Gastrocnemius medialis (tissue), 4 donors: ENCODE measurements at regions not wholly inside any gene's neighbourhood (a gene's known extent, or its start where the extent isn't known, plus 50 kb on each side); places are given as distances from the start of the nearest gene placed in this dataset.

Experiments
- ATAC-seq, 2 donors: fragments of 150-250 bp; one replicate each; pipeline ENCODE4 v1.9.1; 2016
- DNase-seq, 2 donors: peaks; one replicate each; pipeline ENCODE4 v3.0.0-alpha.2; 2019
- H3K27ac ChIP-seq, 4 donors: fragments of 200-600 bp; sonication (generic); 1 replicate in 1 of 4; 2 replicates in 3 of 4; pipeline ENCODE4 v1.5.1; 2016 to 2018; ENCODE audit warnings: mild to moderate bottlenecking in 2 of 4, moderate library complexity in 1 of 4
- H3K27me3 ChIP-seq, 3 donors: fragments of 200-600 bp; sonication (generic) in 2 of 3; 1 replicate in 1 of 3; 2 replicates in 2 of 3; pipeline versions ENCODE4 v1.5.1 to v1.6.0; 2016 to 2019; ENCODE audit warnings: mild to moderate bottlenecking in 1 of 3, moderate library complexity in 1 of 3
- H3K36me3 ChIP-seq, 2 donors: fragments of 200-600 bp; sonication (generic) in 1 of 2; one replicate each; pipeline ENCODE4 v1.5.1; 2017 to 2018
- H3K4me1 ChIP-seq, 2 donors: fragments of 200-600 bp; sonication (generic) in 1 of 2; one replicate each; pipeline ENCODE4 v1.5.1; 2016 to 2017; ENCODE audit warnings: mild to moderate bottlenecking in 2 of 2
- H3K4me3 ChIP-seq, 4 donors: fragments of 200-600 bp; sonication (generic) in 3 of 4; 1 replicate in 1 of 4; 2 replicates in 3 of 4; pipeline ENCODE4 v1.5.1; 2016 to 2019; ENCODE audit warnings: mild to moderate bottlenecking in 2 of 4
- H3K9me3 ChIP-seq, 3 donors: fragments of 200-600 bp; sonication (generic) in 2 of 3; 1 replicate in 1 of 3; 2 replicates in 2 of 3; pipeline ENCODE4 v1.5.1; 2016 to 2019
- CTCF ChIP-seq, 5 experiments: fragments of 450-650 bp in 3 of 5; fragments of 200-600 bp in 2 of 5; sonication (generic) in 2 of 5; IDR thresholded peaks in 4 of 5; conservative IDR thresholded peaks in 1 of 5; 1 replicate in 4 of 5; 2 replicates in 1 of 5; pipeline ENCODE4 v1.5.1; 2016 to 2019; ENCODE audit warnings: antibody characterized with exemption in 5 of 5, mild to moderate bottlenecking in 3 of 5, moderate library complexity in 3 of 5
- POLR2A ChIP-seq, 2 donors: fragments of 450-650 bp; IDR thresholded peaks; one replicate each; pipeline ENCODE4 v1.6.1; 2017; ENCODE audit warnings: antibody characterized with exemption in 2 of 2, mild to moderate bottlenecking in 2 of 2, moderate library complexity in 2 of 2
- in situ Hi-C, 4 donors: fragments of 200-750 bp; cut with MboI; loops; one replicate each; pipeline versions ENCODE4 v1.15.0 to v1.8.0; 2017; ENCODE audit warnings: low sequenced_read_pairs in 4 of 4
- intact Hi-C: fragments of 100-400 bp; cut with DNase I; formaldehyde crosslinking; loops from one replicate; pipeline ENCODE4 v1.15.1; 2023; ENCODE audit warnings: low total_unique reads

GRCh38 chrX:125101971-125102755 lies 217.5 kb upstream of the TEX13C start:
- Histone ChIP-seq H3K36me3 (no peaks in the 10 kb centered on the region), H3K4me1 (no peaks in the 10 kb centered on the region), H3K9me3 (no peaks in the 10 kb centered on the region), H3K27me3 (no peaks in the 10 kb centered on the region), H3K4me3 (no peak overlapping the region), H3K27ac (no peak overlapping the region)
- in situ Hi-C loops: no loop called here
- DNase-seq (no peak), ATAC-seq (no peak)
- intact Hi-C loops: no loop called here
- TF ChIP-seq CTCF (IDR thresholded peaks at IDR 0.05 in 4 of 5, conservative IDR thresholded peaks at IDR 0.05 in 1 of 5) (no peak), POLR2A (IDR thresholded peaks at IDR 0.05) (no peak)

- no peaks in the 10 kb centered on the region for H3K36me3 ChIP-seq
- no peaks in the 10 kb centered on the region for H3K9me3 ChIP-seq
- H3K4me3 ChIP-seq: no peak overlapping the region
- no peaks in the 10 kb centered on the region for H3K27me3 ChIP-seq
- DNase-seq: no peak
- no peak for ATAC-seq
- in situ Hi-C loops: no loop called here
- no peaks in the 10 kb centered on the region for H3K4me1 ChIP-seq
- TF ChIP-seq CTCF (IDR thresholded peaks at IDR 0.05 in 4 of 5, conservative IDR thresholded peaks at IDR 0.05 in 1 of 5) (no peak), POLR2A (IDR thresholded peaks at IDR 0.05) (no peak)
- H3K27ac ChIP-seq: no peak overlapping the region
- intact Hi-C loops: no loop called here
Measured at GRCh38 chrX:125103693-125104092, 216.0 kb upstream of the TEX13C start.

- Histone ChIP-seq H3K9me3 (no peaks in the 10 kb centered on the region), H3K27ac (no peak overlapping the region), H3K4me3 (no peak overlapping the region), H3K36me3 (no peaks in the 10 kb centered on the region), H3K4me1 (no peaks in the 10 kb centered on the region), H3K27me3 (no peaks in the 10 kb centered on the region)
- intact Hi-C loops (no loop called here), in situ Hi-C loops (no loop called here)
- DNase-seq (no peak), ATAC-seq (no peak)
- TF ChIP-seq POLR2A (IDR thresholded peaks at IDR 0.05): no peak
- no peak for TF ChIP-seq CTCF (IDR thresholded peaks at IDR 0.05 in 4 of 5, conservative IDR thresholded peaks at IDR 0.05 in 1 of 5)
Measured at GRCh38 chrX:125108921-125109320, 210.8 kb upstream of the TEX13C start.

- Histone ChIP-seq H3K9me3 (no peaks in the 10 kb centered on the region), H3K4me1 (no peaks in the 10 kb centered on the region), H3K36me3 (no peaks in the 10 kb centered on the region), H3K27ac (no peak overlapping the region), H3K4me3 (no peak overlapping the region), H3K27me3 (no peaks in the 10 kb centered on the region)
- no peak for ATAC-seq
- TF ChIP-seq CTCF (IDR thresholded peaks at IDR 0.05 in 4 of 5, conservative IDR thresholded peaks at IDR 0.05 in 1 of 5) (no peak), POLR2A (IDR thresholded peaks at IDR 0.05) (no peak)
- intact Hi-C loops (no loop called here), in situ Hi-C loops (no loop called here)
- DNase-seq: no peak
Measured at GRCh38 chrX:125131164-125131563, 188.5 kb upstream of the TEX13C start.

- no peak for DNase-seq
- intact Hi-C loops: no loop called here
- no peak for ATAC-seq
Measured at GRCh38 chrX:125132274-125132673, 187.4 kb upstream of the TEX13C start.

More at GRCh38 chrX:125132274-125132673, 187.4 kb upstream of the TEX13C start:
- H3K9me3 ChIP-seq: no peaks in the 10 kb centered on the region
- in situ Hi-C loops: no loop called here
- H3K4me1 ChIP-seq: no peaks in the 10 kb centered on the region
- H3K4me3 ChIP-seq: no peak overlapping the region
- TF ChIP-seq POLR2A (IDR thresholded peaks at IDR 0.05): no peak
- no peak for TF ChIP-seq CTCF (IDR thresholded peaks at IDR 0.05 in 4 of 5, conservative IDR thresholded peaks at IDR 0.05 in 1 of 5)
- H3K27me3 ChIP-seq: no peaks in the 10 kb centered on the region
- no peaks in the 10 kb centered on the region for H3K36me3 ChIP-seq
- no peak overlapping the region for H3K27ac ChIP-seq
